ENCODE measurements at regions not wholly inside any gene's neighbourhood (a gene's known extent, or its start where the extent isn't known, plus 50 kb on each side); places are given as distances from the start of the nearest gene placed in this dataset.
"Not testable (repeated sequence)": the region's sequence is repeated elsewhere in the genome, so short reads cannot be mapped to it uniquely, and the experiment has no call there.

DNA sequence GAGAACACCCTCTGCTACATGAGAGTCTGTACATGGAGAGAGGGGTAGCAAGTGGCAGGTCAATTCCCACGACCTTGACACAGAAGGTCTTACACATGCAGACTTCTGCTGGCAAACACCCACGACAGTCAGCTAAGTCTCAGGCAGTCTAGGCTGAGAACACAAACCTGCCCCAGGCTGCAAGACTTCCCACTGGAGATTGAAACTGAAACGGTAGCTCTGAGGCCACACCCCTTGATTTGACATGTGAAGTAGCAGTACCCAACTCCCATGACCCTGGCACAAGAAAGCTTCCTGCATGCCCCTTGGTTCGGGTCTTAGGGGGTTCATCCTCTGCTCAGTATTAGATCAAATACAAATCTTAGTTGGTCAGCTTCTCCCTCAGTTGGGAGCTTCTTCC is 420.8 kb upstream of the NDN start:
- peaks cover 5 to 13% (median 5%) of the 10 kb centered on the region in 3 donors for H3K9me3 Mint-ChIP-seq
- not testable (repeated sequence) for H3K27me3 Mint-ChIP-seq, H3K4me3 Mint-ChIP-seq, H3K27ac Mint-ChIP-seq, H3K36me3 Mint-ChIP-seq, H3K4me1 Mint-ChIP-seq

DNA sequence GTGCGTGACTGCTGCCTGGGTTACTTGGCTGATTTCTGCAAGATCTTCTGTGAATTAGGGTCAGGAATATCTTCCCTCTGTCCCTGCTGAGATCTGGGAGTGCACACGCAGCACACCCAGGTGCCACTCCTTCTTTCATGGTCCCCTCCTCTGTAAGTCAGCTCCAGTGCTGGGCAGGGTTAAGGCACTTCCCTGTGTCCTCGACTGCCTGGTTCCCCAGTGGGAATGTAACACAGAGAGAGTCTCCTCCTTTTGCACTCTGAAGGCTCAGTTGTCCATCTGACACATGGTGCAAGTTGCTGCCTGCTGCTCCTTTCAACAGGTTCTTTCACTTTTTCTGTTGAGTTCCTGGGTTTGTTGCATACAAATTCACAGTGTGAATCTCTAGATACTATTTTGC is 421.2 kb upstream of the NDN start:
- not testable (repeated sequence) for H3K36me3 Mint-ChIP-seq, H3K27me3 Mint-ChIP-seq, H3K27ac Mint-ChIP-seq, H3K4me3 Mint-ChIP-seq, H3K4me1 Mint-ChIP-seq
- H3K9me3 Mint-ChIP-seq: peaks cover 5 to 17% (median 5%) of the 10 kb centered on the region in 3 donors

DNA sequence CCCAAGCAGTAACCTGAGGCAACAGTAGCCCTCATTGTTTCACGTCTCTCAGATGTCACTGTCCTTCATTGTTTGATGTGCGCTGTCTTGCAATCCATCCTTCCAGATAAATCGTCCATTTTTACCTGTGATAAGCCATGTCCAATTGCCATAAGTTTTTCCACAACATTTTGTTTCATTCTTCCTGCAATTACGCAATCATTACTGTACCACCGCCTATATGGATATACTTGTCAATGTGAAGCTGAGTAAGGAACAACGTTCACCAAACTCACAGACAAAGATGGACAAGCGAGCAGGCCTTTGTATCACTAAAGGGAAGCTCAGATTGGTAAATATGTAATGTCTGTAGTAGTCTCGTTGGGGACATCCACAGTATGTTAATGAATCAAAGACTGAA is 452.5 kb upstream of the NDN start:
- not testable (repeated sequence) for H3K4me1 Mint-ChIP-seq, H3K4me3 Mint-ChIP-seq, H3K27ac Mint-ChIP-seq, H3K36me3 Mint-ChIP-seq, H3K9me3 Mint-ChIP-seq, H3K27me3 Mint-ChIP-seq

DNA sequence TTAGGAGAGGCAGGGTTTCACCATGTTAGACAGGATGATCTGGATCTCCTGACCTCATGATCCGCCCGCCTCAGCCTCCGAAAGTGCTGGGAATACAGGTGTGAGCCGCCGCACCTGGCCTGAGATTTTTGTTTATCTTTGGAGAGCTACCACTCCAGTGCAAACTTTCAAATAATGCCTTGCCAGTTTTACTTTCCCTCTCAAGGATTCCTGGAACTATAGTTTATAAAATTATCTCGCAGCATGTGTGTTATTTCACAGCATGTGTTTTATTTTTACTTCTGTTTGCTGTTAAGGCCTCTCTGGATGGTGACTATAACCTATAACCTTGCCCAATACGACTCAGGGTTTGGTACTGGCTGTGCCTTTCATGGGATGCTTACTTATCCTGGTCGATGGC is 458.0 kb upstream of the NDN start:
- H3K27ac Mint-ChIP-seq, H3K36me3 Mint-ChIP-seq, H3K4me1 Mint-ChIP-seq, H3K9me3 Mint-ChIP-seq, H3K4me3 Mint-ChIP-seq, H3K27me3 Mint-ChIP-seq: not testable (repeated sequence)

DNA sequence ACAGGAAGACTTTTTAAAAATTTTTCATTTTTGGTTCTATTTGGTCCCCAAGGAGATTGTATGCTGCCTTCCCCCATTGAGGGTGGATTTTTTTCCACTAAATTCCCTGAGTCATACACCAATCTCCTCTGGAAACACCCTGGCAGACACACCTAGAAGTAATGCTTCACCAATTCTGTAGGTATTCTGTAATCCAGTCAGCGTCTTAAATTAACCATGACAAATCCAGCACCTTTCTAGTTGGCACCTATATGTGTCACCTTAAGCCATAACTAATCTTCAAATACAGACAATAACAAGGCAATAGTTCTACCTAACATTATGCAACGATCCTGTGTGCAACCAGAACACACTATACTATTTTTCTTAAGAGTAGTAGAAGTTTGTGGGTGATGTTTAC is 459.1 kb upstream of the NDN start:
- Mint-ChIP-seq H3K27me3 (no peaks in the 10 kb centered on the region), H3K36me3 (no peaks in the 10 kb centered on the region), H3K9me3 (peaks cover 2 to 5% (median 3%) of the 10 kb centered on the region in 3 donors), H3K4me1 (no peaks in the 10 kb centered on the region), H3K27ac (no peak overlapping the region), H3K4me3 (no peak overlapping the region)

DNA sequence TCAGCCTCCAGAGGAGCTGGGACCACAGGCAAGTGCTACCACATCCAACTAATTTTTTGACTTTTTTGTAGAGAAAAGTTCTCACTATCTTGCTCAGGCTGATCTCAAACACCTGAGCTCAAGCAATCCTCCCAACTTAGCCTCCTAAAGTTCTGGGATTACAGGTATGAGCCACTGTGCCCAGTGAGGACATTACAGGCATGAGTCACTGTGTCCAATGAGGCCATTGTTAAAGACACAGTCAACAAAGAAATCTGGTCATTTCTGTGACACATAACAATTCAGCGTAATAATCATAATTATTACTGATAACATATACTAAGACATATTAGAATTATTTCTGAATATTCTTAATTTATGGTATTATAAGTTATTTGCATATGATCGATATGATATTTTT is 463.4 kb upstream of the NDN start:
- Mint-ChIP-seq H3K4me1 (no peaks in the 10 kb centered on the region), H3K9me3 (peaks cover 5 to 9% (median 6%) of the 10 kb centered on the region in 3 donors), H3K4me3 (no peak overlapping the region), H3K36me3 (no peaks in the 10 kb centered on the region), H3K27ac (no peak overlapping the region), H3K27me3 (no peaks in the 10 kb centered on the region)

DNA sequence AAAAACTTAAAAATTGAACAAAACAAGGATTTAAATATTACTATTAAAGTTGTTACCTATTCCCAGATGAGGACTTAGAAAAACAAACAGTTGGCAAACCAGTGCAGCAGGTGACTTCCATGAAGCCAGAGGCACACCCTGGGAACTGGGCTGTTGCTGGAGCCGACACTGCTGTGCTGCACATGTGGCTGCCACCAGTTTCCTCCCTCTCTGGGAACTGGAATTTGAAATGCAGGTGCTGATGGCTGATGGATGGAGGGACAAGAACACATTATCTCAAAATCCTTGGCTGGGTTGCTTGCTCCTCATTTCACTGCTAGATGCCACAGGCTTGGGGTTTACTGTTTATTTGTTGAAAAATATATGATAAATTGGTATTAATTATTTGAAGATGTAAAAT is 471.2 kb upstream of the NDN start:
- not testable (repeated sequence) for H3K27me3 Mint-ChIP-seq, H3K27ac Mint-ChIP-seq

DNA sequence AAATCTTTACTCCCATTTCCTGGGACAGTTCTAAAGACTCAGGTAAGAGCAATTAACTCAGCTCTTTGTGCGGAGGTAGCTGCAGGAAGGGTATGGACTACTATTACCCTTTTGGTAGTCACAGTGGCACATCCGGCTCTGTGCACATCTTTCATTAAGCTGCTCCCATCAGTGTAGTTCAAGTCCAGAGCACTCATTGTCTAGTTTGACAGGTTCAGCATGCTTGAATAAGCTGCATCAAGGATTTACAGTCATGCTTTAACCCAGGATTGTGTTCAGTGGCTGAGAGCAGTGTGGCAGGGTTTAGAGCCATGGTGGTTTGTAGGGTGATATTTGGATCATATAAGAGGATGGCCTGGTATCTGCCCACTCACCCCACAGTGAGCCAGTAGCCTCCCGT is 478.4 kb upstream of the NDN start:
- H3K27ac Mint-ChIP-seq, H3K4me1 Mint-ChIP-seq, H3K27me3 Mint-ChIP-seq, H3K36me3 Mint-ChIP-seq, H3K4me3 Mint-ChIP-seq: not testable (repeated sequence)
- H3K9me3 Mint-ChIP-seq: peaks cover 0 to 13% (median 1%) of the 10 kb centered on the region in 3 donors

More for the DNA sequence above, 471.2 kb upstream of the NDN start:
- H3K36me3 Mint-ChIP-seq, H3K9me3 Mint-ChIP-seq, H3K4me3 Mint-ChIP-seq, H3K4me1 Mint-ChIP-seq: not testable (repeated sequence)

DNA sequence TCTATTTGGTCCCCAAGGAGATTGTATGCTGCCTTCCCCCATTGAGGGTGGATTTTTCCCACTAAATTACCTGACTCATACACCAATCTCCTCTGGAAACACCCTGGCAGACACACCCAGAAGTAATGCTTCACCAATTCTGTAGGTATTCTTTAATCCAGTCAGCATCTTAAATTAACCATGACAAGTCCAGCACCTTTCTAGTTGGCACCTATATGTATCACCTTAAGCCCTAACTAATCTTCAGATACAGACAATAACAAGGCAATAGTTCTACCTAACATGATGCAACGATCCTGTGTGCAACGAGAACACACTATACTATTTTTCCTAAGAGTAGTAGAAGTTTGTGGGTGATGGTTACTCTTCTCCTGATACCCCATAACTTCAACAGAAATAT is 473.3 kb upstream of the NPAP1 start:
- not testable (repeated sequence) for H3K9me3 Mint-ChIP-seq, H3K4me3 Mint-ChIP-seq, H3K4me1 Mint-ChIP-seq, H3K27me3 Mint-ChIP-seq, H3K27ac Mint-ChIP-seq, H3K36me3 Mint-ChIP-seq

DNA sequence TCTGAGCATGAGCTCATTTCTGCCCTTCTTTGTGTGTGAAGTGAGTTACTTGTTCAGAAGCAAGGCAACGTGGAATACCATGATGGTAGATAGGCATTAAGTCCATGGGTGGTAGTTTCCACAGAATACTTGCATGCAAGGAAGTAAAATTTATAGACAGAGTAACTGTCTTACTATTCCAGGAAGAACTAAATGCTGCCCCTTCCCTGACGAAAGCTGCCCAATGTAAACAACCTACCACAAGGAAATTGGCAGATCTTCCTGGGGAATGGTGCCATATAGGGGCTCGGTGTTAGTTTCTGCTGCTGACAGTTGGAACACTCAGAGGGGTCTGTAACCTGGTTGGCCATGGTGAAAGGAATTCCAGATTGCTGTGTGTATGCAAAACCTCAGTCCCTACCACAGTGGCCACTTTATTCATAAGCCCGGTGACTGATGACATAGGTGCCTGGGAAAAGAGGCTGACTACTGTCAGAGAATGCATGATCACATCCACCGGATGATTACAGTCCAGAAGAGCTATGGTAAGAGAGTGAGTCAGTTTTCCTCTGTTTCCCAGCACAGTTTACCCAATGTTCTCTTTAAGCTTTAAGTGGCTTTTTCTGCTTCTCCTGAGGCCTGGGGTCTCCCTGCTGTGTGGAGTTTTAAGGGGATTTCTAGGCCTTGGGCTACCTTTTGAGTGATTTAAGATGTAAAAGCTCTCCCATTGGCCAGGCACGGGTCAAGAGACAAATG is 463.7 kb upstream of the NPAP1 start:
- not testable (repeated sequence) for H3K27me3 Mint-ChIP-seq, H3K4me1 Mint-ChIP-seq, H3K4me3 Mint-ChIP-seq, H3K36me3 Mint-ChIP-seq, H3K9me3 Mint-ChIP-seq, H3K27ac Mint-ChIP-seq

DNA sequence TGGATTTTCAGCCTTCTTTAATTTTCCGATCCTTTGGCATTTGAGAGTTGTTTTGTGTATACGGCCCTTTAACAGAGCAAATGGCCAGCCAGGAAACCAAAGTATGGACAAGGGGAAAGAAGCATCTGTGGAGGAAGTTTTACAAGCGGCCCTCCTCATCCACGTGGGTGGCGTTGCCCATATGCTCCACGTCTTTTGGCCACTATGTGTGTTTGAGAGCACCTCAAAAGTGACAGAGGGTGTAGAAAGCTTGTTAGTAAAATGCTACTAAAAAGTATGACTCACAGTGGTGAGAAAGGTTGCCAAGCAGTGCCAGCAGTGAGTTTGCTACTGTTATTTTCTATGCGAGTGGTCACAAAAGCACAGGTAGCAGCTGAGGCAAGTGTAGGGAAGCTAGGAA is 451.8 kb upstream of the NPAP1 start:
- peak overlapping the region in 1 of 4 donors; percentile 41 for H3K4me3 Mint-ChIP-seq

DNA sequence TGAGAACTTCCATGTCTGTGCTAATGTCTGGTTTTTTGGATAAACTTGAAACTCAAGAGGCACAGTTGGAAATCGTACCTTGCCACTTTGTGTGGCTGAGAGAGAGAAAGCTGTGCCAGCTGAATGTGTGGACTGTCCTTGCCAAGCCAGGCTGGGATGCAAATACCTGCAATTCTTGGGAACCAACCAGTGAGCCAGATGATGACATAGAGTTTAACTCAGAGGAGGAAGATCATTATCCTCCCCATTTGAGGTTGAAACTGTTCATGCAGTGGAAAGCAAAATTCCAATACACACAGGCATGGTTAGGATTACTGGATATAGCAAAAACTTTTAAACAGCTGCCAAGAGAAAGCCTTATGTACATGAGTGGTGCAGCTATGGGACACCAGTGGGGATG is 451.4 kb upstream of the NPAP1 start:
- peaks cover 6 to 10% (median 8%) of the 10 kb centered on the region in 3 donors for H3K9me3 Mint-ChIP-seq
- H3K27me3 Mint-ChIP-seq: no peaks in the 10 kb centered on the region

More for the DNA sequence above, 451.8 kb upstream of the NPAP1 start:
- Mint-ChIP-seq H3K27me3 (no peaks in the 10 kb centered on the region), H3K36me3 (no peaks in the 10 kb centered on the region), H3K27ac (no peak overlapping the region), H3K9me3 (peaks cover 4 to 8% (median 7%) of the 10 kb centered on the region in 3 donors), H3K4me1 (no peaks in the 10 kb centered on the region)

DNA sequence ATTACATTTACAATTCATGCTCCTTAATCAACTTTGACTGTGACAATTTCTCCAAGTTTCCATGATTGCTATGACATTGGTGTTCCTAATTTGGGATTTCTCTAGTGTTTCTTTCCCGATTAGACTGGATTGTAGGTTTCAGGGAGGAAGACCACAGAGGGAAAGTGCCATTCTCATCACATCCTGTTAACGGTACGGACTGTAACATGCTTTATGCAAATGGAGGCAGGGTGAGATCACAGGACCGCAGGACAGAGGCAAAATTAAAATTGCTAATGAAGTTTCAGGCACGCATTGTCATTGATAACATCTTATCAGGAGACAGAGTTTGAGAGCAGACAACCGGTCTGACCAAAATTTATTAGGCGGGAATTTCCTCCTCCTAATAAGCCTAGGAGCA is 446.7 kb upstream of the NPAP1 start:
- not testable (repeated sequence) for H3K27me3 Mint-ChIP-seq, H3K27ac Mint-ChIP-seq, H3K36me3 Mint-ChIP-seq, H3K4me3 Mint-ChIP-seq, H3K4me1 Mint-ChIP-seq
- peaks cover 3 to 15% (median 8%) of the 10 kb centered on the region in 3 donors for H3K9me3 Mint-ChIP-seq

More for the DNA sequence above, 451.4 kb upstream of the NPAP1 start:
- Mint-ChIP-seq H3K4me1 (no peaks in the 10 kb centered on the region), H3K4me3 (peak overlapping the region in 1 of 4 donors; percentile 74), H3K27ac (no peak overlapping the region), H3K36me3 (no peaks in the 10 kb centered on the region)

DNA sequence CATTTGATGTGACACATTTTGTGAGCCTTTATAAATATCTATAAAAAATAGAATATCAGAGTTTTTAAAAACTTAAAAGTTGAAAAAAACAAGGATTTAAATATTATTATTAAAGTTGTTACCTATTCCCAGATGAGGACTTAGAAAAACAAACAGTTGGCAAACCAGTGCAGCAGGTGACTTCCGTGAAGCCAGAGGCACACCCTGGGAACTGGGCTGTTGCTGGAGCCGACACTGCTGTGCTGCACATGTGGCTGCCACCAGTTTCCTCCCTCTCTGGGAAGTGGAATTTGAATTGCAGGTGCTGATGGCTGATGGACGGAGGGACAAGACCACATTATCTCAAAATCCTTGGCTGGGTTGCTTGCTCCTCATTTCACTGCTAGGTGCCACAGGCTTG is 442.4 kb upstream of the NPAP1 start:
- peaks cover 3 to 15% (median 3%) of the 10 kb centered on the region in 3 donors for H3K9me3 Mint-ChIP-seq
- not testable (repeated sequence) for H3K27ac Mint-ChIP-seq, H3K27me3 Mint-ChIP-seq, H3K36me3 Mint-ChIP-seq, H3K4me1 Mint-ChIP-seq, H3K4me3 Mint-ChIP-seq

DNA sequence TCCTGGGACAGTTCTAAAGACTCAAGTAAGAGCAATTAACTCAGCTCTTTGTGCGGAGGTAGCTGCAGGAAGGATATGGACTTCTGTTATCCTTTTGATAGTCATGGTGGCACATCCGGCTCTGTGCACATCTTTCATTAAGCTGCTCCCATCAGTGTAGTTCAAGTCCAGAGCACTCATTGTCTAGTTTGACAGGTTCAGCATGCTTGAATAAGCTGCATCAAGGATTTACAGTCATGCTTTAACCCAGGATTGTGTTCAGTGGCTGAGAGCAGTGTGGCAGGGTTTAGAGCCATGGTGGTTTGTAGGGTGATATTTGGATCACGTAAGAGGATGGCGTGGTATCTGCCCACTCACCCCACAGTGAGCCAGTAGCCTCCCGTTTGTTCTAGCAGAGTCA is 435.0 kb upstream of the NPAP1 start:
- H3K36me3 Mint-ChIP-seq, H3K27ac Mint-ChIP-seq, H3K27me3 Mint-ChIP-seq, H3K4me1 Mint-ChIP-seq, H3K9me3 Mint-ChIP-seq, H3K4me3 Mint-ChIP-seq: not testable (repeated sequence)

DNA sequence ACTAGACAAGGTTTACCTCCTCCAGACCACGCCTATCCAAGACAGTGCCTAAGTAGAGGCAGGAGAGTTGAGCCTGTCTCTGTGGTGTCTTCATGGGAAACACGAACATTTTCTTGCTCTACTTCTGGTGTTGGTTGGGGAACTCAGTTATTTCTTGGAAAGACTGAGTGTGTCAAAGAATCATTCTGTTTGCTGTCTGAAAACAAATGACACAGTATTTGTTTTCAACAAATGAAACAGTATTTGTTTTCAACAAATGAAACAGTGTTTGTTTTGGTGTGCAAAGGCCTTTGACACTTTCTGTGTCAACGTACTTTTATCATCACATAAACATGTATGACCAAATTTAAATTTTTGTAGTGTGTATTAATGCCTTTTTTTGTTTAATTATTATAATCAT is 416.5 kb upstream of the NPAP1 start:
- not testable (repeated sequence) for H3K4me1 Mint-ChIP-seq, H3K27me3 Mint-ChIP-seq, H3K4me3 Mint-ChIP-seq, H3K36me3 Mint-ChIP-seq, H3K27ac Mint-ChIP-seq
- H3K9me3 Mint-ChIP-seq: peaks cover 0 to 18% (median 8%) of the 10 kb centered on the region in 3 donors

DNA sequence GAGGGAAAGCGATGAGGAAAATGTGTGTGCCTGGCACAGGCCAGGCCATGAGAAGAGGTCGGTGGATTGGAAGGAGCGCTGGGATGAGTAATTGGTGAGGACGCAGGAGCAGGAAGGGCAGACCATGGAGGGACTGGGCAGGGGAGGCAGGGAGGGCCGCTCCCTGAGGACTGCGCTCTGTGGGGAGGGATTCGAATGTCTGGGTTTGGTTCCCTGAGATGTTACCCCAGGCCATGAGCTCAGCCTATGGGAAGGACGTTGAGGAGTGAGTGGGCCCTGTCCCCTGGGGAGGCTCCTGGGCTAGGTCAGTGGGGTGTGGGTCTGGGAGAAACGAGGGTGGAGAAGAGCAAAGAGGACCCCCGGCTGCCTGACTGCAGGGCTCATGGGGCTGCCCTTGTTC is 415.2 kb upstream of the NPAP1 start:
- not testable (repeated sequence) for H3K27me3 Mint-ChIP-seq, H3K27ac Mint-ChIP-seq, H3K36me3 Mint-ChIP-seq, H3K4me3 Mint-ChIP-seq, H3K4me1 Mint-ChIP-seq
- H3K9me3 Mint-ChIP-seq: peaks cover 0 to 13% (median 4%) of the 10 kb centered on the region in 3 donors
